Activated CD8-positive, alpha-beta memory T cell treated with anti-CD3 and anti-CD28 coated beads for 24 hours (primary cell): ENCODE measurements at regions not wholly inside any gene's neighbourhood (a gene's known extent, or its start where the extent isn't known, plus 50 kb on each side); places are given as distances from the start of the nearest gene placed in this dataset.

Experiments
- DNase-seq: peaks from one replicate; pipeline ENCODE4 v3.0.0-alpha.2; 2020

DNA sequence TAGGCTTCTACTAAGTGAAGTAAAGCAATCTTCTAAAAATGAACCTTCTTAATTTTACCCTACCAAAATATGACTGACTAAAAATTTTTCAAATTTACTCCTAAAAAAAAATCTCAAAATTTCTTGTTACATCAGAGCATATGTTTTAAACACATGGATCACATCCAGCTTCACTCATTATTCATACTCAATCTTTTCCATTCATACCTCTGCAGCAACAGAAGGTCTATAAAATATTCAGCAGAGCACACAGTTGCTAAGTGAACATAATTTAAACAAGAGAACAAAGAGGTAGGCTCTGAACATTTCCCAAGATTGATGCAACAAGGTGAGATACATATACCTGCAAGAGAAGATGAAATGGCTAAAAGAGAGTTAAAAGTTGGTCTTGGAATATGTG is 213.9 kb downstream of the SOD2 start:
- DNase-seq = no peak

DNA sequence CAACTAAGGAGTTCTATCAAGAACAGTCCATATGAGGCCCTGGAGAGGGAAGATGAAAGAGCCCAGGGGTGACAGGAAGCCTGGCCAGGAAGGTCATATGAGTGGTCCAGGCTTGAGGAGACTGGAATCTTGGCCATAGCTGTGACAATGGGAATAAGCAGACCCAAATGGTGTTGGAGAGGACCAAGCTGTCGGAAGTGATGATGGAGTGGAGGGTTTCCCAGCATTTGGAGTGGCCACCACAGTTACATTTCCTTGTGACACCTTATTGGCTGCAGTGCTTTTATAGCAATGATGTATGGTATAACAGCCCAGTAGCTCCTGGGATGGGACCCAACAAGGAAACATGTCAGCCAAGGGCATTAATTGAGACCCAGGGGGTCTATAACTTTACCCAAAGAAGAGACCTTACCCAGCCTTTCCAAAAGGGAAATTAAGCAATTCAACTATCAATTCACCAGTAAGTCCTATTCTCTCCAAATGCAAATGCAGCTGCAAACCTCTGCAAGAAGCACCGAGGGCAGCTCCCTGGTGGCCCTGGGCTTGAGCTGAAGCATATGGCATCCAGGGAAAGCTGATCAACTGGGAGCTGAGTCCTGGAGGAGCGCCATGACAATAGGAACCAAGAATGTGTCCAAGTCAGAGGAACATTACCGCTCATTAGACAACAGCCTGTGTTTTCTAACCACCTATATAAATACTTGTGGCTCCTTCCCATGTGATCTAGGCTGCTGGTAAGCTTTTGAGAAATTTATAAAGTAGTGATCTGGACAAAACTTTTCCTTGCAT is 219.4 kb downstream of the SOD2 start:
- DNase-seq = no peak

DNA sequence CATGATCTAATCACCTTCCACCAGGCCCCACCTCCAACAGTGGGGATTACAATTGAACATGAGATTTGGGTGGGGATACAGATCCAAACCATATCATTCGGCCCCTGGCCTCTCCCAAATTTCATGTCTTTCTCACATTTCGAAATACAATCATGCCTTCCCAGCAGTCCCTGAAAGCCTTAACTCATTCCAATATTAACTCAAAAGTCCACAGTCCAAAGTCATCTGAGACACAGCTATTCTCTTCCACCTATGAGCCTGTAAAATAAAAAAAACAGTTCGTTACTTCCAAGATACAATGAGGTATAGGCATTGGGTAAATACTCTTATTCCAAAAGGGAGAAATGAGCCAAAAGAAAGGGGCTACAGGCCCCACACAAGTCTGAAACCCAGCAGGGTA is 222.6 kb downstream of the SOD2 start:
- DNase-seq = no peak

DNA sequence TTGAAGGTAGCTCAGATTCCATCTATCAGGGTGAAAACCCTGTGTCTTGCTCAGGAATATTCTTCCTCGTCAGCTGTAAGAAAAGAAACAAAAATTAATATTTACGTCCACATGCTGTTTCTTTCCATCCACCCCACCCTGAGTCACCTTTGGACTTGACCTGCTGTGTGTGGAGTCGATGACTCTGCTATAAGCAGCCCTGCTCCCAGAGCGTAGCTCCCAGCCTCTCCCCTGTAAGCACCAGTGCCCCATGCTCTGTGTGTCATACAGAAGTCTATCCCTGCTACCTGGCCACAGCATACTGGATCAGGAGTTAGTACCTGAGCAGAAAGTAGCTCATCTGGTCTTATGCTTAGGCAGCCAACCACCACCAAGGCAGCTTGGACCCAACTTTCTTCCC is 223.6 kb downstream of the SOD2 start:
- DNase-seq = no peak

DNA sequence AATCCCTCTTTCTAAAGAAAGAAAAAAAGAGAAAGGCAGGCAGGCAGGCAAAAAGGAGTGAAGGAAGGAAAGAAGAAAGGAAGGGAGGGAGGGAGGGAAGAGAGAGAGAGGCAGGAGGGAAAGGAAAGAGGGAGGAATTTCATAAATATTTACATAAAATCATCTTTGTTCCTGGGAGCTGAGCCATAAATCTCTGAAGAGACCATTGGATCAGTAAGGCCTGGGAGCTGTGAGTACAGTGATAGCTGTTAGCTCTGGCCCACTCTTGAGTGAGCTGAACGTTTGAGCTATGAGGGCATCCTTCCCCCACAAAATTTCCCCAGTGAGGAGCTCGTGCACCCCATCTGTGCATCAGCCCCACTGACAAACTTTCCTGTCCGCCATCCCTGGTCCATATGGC is 224.0 kb downstream of the SOD2 start:
- DNase-seq = no peak

DNA sequence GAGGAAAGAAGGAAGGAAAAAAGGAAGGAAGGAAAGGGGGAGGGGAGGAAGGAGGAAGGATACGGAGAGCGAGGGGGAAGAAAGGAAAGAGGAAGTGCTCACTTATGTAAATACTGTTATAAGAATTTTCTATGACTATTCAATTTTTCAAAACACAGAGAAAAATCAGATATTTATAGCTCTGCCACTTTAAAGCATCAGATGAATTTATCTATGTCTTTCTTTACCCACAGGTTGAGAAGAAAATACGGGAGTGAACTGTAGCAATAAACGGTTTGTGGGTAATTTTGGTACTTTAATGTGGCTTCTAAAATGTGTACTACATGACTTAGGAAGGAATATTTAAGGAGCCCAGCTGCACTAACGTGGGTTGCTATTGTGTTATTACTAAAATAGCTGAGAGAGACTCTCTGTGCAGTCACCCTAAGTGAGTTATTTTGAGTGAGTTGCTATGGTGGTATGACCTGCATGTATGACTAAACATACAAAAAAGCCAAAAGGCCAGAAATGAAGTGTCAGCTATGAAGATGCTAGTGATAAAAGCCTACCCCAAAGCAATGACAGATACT is 225.5 kb downstream of the SOD2 start:
- DNase-seq = no peak

DNA sequence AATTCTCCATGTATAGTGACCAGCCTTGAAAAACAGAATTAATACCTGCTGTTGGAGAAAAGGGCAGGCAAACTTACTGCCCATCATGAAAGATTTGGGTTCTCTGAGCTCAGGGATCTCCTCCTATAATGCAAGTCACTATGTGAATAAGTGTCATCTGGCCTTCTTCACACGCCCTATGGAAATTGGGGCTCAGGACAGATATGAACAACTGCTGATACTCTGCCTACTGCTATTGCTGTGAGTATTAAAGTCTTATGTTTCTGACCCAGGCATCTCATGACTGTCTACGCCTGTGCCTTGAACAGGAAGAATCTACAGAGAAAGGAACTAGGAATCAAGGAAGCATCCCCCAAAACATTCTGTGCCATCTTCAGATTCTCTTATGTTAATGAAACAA is 226.1 kb downstream of the SOD2 start:
- DNase-seq = no peak

DNA sequence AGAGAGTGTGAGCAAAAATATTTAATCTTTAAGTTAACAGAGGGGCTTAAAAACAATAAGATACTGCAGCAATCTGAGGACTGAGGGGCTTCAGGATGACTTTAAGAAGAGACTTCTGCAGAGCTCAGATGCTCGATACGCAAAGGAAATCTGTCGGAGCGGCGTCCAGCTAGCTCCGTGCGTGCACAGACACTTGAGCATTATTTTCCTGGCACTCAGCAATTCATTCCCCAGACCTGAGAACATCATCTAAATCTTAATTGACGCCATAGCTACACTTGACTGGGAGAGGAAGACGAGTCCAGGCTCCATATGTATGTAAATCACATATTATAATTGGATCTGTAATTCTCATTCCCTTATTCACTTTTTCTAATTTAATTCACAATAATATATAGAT is 228.2 kb downstream of the SOD2 start:
- no peak for DNase-seq

DNA sequence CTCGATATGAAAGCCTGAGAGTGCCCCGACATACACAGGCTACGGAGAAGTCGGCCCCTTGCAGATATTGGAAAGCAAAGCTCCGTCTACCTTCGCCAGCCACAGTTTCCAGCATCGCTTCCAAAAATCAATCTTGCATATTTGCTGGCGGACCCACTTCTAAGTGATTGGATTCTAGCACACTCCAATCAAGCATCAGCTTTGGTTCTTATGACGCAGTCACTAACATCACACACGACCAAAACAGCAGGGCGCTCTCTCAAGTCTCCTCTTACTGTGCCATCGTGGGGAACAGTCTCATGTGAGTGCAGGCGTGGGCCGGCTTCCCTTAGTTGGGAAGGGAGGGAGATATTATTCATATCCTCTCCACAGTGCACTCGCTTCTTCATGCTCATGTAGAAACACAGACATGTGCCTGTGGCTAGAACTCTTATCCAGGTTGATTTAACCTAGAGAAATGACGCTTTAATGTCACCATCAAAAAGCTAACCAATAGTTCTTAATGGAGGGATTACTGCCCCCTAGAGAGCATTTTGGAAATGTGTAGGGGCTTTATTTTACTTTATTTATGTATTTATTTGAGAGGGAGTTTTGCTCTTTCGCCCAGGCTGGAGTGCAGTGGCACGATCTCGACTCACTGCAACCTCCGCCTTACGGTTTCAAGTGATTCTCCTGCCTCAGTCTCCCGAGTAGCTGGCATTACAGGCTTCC is 229.8 kb downstream of the SOD2 start:
- DNase-seq = no peak

DNA sequence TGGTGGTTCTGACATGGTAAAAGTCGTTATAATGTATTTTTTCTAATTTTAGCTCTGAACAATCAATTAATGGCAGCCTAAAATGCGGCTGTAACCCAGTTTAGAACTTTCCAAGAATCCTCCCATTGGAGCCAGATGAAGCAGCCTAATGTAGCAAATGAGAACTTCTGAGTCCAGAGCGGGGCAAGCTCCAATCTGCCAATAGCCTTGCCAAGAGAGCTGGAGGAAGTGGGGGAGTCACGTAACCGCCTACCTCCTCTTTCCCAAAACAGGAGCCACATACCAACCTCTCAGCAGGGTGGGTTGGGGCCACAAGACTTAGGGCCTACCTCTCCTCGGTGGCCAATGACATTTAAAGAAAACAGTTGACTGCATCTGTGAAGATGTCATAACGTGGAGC is 230.6 kb downstream of the SOD2 start:
- DNase-seq = no peak

DNA sequence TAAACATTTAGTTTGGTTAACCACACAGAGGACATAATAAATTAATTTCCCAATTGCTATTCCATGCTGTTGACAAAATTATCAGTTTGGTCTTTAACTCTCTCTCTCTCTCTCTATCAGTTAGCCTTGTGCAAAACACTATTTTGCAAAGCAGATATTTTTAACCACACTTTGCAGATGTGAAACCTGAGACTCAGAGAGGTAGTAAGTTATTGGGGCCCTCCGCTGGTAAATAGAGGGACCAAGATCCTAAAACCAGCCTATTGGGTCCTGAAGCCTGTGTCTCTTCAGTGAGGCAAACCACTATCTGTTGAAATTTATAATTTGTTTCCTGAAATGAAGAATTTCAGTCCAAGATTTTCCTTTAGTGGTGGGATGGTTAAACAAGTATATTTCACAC is 231.0 kb downstream of the SOD2 start:
- no peak for DNase-seq

DNA sequence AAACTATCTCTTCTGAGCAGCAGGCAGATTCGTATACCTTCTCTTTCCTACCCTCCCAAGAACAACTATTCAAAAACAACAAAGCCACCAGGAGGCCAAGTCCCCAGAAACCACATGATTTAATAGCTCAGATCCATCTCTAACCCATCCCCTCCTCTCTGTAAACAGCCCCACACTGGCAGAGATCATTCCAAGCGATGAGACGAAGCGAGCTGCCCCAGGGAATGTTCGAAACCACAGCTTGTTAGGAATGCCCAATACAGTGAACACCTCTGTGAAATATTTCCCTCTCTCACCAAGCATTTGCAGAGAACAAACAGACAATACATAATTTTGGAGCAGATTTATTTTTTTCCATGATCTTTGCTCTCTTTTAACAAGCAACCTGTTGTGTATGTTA is 231.8 kb downstream of the SOD2 start:
- no peak for DNase-seq

DNA sequence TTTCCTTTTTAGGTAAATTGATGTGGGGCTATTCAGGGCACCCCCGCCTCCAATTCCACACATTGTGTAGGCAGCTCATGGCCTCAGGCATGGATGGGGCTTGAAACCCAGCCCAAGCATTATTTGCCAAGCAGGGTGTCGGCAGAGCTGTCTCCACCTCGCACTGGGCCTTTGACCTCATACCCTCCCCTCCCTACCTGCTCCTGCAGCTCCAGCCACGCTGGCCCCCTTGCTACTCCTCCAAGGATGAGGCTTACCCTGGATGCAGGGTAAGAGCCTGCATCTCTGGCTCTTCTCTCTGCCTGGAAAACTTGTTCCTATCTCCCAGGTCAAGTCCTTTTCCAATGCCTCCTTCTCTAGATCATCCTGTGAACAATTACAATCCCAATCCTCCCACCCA is 232.6 kb downstream of the SOD2 start:
- DNase-seq = no peak

DNA sequence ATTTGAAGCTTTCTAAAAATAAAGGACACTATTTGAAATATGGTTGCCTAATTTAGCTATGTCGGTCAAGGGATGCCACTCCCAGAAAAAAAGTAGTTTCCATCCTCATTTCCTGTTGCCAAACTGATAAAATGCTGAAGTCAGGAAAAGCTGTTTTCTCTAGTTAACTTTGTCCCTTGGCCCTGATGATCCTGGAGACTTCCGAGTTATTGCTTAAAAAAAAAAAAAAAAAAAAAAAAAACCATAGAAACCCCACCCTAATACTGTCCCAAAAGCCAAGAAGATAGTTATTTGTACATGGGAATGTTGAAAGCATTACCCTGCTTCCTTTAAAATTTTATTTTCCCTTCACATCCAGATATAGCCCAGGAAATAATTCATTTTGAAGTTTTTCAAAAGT is 236.7 kb downstream of the SOD2 start:
- no peak for DNase-seq

DNA sequence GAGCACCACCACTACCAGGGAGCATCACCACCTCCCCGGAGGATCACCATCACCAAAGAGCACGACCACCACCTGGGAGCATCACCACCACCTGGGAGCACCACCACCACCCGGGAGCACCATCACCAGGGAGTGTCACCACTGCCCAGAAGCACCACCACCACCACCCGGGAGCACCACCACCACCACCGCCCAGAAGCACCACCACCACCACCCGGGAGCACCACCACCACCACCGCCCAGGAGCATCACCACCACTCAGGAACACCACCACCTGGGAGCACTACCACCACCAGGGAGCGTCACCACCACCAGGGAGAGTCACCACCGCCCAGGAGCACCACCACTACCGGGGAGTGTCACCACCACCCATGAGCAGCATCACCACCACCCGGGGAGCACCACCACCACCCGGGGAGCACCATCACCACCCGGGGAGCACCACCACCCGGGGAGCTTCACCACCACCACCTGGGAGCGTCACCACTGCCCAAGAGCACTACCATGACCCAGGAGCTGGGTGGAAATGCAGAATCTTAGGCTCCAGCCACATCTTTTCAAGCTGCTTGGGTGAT is 237.3 kb downstream of the SOD2 start:
- no peak for DNase-seq

DNA sequence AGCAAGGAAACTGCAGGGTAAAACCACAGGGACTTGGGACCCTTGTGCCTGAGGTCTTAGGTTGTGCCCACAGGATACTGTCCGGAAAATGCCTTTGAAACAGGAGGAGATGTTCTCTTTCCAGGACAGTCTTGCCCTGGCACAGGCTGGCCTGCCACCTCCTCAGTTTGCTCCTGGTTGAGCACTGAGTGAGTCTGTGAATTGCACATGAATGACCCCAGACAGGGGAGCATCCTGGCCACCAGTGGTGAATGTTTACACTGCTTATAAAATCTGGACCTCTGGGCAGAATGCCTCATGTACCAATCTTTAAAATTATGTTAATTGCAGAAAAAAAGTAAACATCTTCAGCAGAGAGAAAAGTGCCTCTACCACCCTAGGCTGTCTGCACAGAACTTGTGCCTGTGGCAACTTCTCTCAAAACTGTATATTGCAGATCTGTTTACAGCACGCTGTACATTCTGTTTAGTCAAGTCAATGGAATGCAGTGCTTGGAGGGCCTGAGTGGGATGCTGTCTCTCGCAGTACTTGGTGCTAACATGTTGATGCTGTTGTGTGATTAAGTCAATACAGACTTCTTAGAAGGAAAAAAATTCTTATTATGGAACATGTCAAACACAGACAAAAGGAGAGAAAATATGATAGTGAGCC is 242.1 kb downstream of the SOD2 start:
- DNase-seq = no peak

DNA sequence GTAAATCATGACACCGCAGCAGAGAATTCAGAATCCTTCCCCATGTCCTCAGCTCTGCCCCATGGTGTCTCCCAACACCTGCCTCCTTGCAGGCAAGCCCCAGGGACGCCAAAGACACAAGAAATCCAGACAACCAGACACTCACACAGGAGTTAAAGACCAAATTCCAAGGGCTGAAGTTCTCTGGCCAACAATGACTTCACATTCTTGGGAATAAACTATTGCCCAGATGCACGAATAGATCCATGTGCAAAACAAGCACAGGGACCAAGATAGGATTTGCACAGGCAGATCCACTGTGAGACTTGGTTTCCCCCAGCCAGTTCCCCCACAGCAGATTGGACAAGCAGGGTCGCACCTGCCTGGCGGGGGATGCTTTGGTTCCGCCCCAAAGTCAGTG is 246.7 kb downstream of the SOD2 start:
- no peak for DNase-seq

DNA sequence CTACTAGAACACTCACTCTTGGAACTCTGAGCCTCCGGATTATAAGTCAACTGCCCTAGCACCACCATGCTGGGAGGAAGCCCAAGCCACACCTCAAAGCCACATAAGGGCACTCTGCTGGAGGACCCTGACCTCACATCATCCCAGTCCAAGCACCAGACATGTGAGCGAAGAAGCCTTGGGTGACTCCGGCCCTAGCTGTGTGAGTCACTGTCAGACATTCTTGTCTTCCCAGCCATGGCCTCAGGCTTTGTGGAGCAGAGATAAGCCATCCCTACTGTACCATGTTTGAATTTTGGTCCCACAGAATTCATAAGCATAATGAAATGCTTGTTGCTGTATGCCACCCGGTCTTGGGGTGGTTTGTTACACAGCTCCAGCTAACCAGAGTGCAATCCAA is 247.7 kb downstream of the SOD2 start:
- no peak for DNase-seq

DNA sequence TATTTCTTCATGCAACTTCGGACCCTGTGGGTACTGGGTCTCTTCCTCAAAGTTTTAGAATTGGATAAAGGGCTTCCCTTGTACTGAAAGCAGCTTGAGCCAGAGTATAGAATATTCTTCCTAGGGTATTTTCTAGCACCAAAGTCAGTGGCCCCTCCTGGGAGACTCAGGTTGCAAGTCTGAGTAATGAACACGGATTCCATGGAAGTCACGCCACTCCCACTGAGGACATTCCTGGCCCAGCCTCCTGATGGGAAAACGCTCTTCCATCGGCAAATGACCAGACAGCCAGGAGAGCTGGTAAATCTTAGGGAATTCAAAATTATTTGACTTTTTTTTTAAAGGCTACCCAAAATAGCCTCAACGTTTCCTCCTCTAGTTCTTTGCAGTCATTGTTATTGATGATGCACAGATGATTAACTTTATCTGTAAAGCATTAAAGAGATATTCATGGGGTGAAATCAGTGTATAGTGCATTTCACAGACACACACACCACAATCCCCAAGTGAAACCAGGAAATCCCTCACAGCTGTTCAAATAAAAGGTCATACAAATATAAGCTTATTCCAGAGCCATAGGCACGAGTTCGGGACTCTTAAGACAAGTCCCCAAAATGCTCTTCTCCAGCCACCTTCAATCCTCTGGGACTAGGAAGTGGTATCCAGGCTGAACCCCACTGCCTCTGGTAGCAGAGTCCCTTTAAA is 248.8 kb downstream of the SOD2 start:
- no peak for DNase-seq

DNA sequence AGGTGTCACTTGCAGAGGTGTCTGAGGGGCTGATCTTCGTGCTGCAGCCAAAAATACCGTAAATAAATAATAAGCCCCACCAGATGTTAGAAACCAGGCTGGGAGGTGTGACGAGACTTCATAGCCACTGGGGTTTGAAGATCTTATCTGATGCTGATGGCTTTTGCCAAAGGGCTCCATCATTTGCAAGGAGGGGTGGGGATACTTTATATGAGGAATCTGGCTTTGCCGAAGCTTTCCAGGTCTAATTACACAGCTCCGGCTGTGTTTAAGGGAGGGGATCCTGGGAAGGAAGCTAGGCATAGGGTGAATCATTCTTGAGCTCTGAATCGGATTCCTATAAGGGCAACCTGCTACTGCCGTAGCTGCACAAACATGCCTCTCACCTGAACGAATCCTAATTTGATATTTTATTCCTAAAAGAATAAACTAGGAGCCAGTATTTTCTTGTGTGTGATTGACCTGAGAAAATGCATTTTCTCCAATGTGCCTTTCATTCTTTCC is 249.6 kb downstream of the SOD2 start:
- DNase-seq = no peak

DNA sequence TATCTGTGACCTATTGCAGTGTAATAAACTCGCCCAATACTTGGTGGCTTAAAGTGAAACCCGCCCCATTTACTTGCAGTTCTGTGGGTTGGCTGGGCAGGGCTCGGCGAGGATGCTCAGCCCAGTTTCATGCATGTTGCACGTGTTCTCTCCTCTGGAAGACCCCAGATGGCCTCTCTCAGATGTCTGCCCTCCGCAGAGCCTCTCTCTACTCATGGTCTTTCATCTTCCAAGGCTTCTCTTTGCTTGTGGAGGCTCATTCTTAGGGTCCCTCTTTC is 251.4 kb downstream of the SOD2 start:
- no peak for DNase-seq

DNA sequence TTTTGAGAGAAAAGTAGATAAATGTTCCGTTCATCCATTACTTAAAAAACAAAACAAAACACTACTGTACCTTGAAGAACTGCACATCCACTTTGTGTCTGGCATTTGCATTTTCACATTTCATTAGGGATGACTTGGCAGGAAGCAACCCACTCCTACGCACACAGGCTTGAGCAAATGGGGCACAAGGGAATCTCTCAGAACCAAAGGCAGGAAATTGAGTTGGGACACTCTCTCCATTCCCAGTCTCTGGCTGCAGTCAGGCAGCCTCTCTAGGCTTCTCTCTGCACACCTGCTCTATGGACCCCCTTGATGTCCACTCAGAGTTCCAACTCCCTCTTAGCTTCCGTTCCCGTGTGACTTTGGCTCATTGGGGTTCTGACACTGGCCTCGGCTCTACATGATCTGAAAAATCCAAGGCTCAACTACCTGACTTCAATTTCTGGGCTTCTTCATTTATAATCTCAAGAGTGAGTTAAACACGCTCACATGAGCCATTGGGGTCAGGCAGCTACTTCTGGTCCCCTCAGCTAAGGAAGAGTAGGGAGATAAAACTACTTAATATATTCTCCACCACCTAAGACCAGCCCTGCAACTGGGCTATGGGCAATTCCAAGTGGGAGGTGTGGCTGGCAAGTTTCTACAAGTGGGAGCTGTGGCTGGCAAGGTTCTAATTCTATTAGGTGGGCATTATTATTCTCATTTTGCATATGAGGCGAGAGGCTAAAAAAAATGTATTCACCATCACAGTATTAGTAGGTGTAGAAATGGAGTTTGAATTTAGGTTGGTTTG is 251.9 kb downstream of the SOD2 start:
- DNase-seq = no peak
